OCI-M2 (cell line): ENCODE measurements at regions not wholly inside any gene's neighbourhood (a gene's known extent, or its start where the extent isn't known, plus 50 kb on each side); places are given as distances from the start of the nearest gene placed in this dataset.
"Not testable (repeated sequence)": the region's sequence is repeated elsewhere in the genome, so short reads cannot be mapped to it uniquely, and the experiment has no call there.

Experiments used
- DNase-seq: peaks from one replicate; lab custom pipeline; 2025; ENCODE audit not compliant: unreplicated experiment; lab: John Stamatoyannopoulos, UW

- no peak for DNase-seq
Observed at GRCh38 chr2:2779727-2780126, 448.7 kb upstream of the MYT1L start.

DNA sequence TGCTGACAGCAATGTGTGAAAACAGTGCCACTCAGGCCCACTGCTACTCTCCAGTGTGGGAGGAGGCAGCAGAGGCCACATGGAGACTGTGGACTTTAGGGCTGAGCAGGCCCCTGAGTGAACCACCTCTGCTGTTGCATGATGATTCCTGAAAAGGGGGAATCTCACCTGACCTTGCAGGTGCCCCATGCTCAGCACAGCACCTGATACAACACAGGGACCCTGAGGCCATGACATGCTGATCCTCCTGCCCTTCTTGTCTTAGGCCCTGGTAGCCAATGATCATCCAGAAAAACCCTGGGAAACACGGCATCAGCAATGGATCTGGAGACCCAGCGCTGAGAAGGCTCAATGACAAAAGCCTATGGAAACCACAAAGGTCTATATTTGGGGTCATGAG is 446.8 kb upstream of the MYT1L start:
- DNase-seq: no peak

GRCh38 chr2:2777213-2777612 is 446.1 kb upstream of the MYT1L start:
- no peak for DNase-seq

- DNase-seq: no peak
Observed at GRCh38 chr2:2775018-2775417, 443.9 kb upstream of the MYT1L start.

DNA sequence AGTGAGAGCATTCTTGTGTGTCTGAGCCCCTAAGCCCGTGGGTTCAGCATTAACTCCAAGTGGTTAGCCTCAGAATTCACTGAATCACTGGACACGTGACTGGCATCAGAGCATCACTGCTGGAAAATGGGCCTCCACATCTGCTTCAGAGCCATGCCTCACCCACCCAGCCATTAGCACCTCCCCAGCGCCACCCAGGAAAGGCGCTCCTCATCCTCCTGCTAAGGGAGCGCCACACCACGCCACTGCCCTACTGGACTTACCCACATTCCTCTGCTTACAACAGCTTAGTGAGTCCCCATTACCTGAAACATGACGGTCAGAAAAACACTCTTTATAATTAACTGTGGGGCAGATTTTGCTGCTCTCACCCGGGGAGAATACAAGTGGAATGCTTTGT is 442.6 kb upstream of the MYT1L start:
- no peak for DNase-seq

GRCh38 chr2:2773080-2773479 is 442.0 kb upstream of the MYT1L start:
- DNase-seq: not testable (repeated sequence)

GRCh38 chr2:2771721-2772411 is 440.8 kb upstream of the MYT1L start:
- no peak for DNase-seq

DNA sequence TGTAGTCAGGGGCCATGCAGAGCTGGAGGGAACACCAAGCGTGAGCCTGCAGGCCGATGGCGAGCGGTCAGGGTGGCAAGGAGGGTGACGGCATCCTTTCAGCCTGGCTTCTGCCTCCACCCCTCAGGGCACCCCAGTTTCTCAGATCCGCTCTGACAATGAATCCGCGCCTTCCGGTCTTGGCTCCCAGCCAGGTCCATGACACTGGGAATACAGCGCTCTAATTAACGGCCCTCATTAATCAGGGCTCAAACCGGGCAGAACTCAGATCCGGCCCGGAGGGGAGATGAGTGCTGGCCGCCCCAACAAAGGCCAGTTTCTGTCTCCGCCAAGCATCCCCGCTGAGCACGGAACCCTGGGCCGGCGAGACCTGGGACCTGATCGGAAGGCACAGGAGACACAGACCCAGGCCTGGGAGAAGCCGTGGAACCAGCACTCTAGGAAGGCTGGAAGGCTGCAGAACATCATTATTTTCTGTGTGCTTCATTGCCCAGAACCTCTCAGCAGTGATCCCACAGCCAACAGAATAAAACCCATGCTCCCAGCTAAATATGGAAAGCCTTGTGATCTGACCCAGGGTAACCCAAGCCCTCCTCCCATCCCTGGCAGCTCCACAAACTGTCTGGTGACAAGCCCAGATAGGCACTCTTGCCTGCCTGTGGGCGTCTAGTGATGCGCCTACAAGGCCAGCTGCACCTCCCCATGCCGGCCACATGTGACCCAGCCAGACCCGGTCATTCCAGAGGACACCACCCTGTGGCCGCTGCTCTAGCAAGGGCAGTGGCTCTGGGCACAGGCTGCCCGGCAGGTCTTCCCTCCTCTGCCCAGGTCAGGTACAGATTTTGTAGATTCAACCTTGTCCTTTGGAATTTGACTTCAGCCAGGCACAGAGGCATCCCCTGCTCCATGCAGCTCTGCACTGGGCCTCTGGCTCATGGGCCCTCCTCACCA is 438.7 kb upstream of the MYT1L start:
- no peak for DNase-seq

GRCh38 chr2:2768476-2768875 is 437.4 kb upstream of the MYT1L start:
- no peak for DNase-seq

- DNase-seq: no peak
Observed at GRCh38 chr2:2767837-2768236, 436.8 kb upstream of the MYT1L start.

DNA sequence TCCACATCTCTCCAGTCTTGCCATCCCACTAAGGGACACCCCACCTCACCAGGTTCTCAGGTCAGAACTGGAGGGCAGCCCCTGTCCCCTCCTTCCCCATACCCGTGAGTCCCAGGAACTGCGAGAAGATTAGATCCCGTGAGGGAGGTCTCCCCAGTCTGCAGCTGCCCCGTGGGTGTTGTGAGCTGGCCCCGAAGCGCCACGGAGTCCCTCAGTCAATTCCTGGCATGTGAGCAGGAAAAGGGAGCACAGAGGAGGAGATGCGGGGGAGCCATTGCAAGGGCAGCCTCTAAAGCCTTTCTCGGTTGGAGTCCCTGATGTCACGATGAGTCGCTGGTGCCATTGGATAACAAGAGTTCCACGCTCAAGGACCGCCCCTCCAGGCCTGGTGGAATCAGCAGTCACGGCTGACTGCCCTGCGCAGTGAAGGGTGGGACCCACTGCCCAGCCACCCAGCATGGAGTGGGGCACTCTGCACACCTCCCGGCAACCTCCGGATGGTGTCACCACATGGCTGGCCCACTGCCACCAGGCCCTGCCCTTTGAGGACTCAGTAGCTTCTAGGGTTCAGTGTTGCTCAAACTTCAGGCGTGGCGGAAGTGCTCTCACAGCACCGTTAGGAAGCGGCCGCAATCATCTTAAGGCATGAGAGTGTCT is 434.9 kb upstream of the MYT1L start:
- no peak for DNase-seq

- no peak for DNase-seq
Observed at GRCh38 chr2:2765176-2765800, 434.2 kb upstream of the MYT1L start.

GRCh38 chr2:2764739-2765138 is 433.7 kb upstream of the MYT1L start:
- DNase-seq: no peak

- DNase-seq: no peak
Observed at GRCh38 chr2:2764001-2764355, 432.9 kb upstream of the MYT1L start.

GRCh38 chr2:2763351-2764000 is 432.4 kb upstream of the MYT1L start:
- no peak for DNase-seq

- DNase-seq: no peak
Observed at GRCh38 chr2:2762913-2763312, 431.8 kb upstream of the MYT1L start.

DNA sequence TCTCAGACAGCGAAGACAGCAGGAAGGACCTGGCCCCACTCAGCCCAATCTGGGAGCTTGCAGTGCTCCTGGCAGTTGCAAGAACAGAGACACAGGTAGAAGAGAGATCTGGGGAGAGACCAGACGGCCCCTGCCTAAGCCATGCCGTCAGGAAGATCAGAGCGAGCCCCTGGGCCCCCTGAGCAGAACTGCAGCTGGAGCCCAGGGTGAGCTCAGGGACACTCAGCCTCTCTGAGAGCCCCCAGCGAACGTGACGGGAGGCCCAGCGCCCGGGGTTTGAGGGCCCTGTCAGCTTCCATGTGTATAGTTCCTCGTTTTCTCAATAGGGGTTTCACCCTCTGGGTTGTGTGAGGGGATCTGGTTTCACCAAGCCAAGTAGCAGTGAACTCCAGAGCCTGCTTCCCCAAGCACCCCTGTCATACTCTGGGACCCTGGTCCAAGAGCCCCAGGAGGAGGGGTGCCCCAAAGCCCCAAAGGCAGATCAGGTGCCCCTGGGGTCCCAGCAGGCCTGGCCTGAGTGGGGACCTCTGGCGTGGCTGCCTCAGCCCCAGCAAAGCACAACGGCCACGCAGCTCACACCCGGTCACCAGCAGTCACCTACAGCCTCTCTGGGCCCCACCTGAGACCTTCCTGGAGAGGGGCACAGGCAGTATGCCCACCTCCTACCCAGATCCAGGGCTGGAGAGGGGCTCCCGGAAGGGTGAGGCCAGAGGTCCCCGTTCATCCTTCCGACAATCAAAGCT is 431.3 kb upstream of the MYT1L start:
- DNase-seq: no peak

GRCh38 chr2:2758793-2759367 is 427.8 kb upstream of the MYT1L start:
- no peak for DNase-seq

DNA sequence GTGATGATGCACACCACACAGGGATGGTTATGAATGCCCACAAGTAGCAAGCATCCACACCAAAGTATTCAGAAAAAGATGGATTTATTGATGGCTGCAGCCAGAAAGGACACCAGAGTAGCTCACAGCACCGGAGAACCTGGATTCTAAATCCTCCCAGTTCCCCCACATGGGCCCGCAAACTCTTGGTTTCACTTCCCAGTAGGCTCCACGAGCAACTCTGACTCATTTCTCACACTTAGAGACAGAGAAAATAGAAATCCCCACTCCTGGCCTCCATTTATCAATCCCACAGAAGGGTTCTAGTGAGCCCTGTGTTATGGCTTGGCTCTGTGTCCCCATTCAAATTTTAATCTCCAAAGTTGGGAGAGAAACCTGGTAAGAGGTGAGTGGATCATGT is 426.7 kb upstream of the MYT1L start:
- DNase-seq: no peak

DNA sequence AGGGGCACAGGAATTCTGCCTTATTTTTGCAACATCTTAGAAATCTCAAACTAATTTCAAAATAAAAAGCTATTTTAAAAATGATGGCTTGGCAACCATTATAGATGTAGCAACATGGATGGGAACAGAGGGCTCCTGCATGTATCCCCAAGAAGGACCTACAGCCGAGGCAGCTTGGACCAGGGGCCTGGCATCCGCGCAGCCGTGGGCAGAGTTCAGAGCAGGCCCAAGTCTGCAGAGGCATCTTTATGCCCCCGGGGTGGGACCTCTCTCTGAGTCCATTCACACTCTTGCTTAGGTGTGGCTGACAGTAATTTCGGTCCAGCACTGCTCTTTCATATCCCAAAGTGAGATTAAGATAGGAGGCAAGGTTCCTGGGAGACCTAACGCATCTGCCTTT is 425.8 kb upstream of the MYT1L start:
- no peak for DNase-seq
